HepG2 (cell line): ENCODE measurements at regions not wholly inside any gene's neighbourhood (a gene's known extent, or its start where the extent isn't known, plus 50 kb on each side); places are given as distances from the start of the nearest gene placed in this dataset.
A peak's percentile ranks its signal among the peaks of the same experiment; 100 is the strongest.

Experiments used
- ATAC-seq: fragments of 200-7000 bp; cut with Tn5 transposase; 3 replicates; pipeline ENCODE4 v1.9.1; 2020; ENCODE audit warnings: mild to moderate bottlenecking, moderate library complexity
- BruUV-seq: library from RNA; stranded (reverse); fragments of 400-500 nt; replicated peaks from 2 replicates; lab custom pipeline; 2021; lab: Mats Ljungman, UMichigan
- CTCF ChIA-PET: fragments of 300-600 bp; formaldehyde crosslinking; extraction: SDS; loops from one replicate; lab custom pipeline; 2021; ENCODE audit warnings: low total read pairs, inconsistent platforms, low intra/inter-chr PET ratio; lab: Yijun Ruan, JAX
- POLR2A ChIA-PET: fragments of 350-600 bp; sonication (Branson Sonifier 250); formaldehyde crosslinking; loops from one replicate; lab custom pipeline; 2020; ENCODE audit warnings: antibody characterized with exemption, inconsistent platforms; lab: Yijun Ruan, JAX
- DNase-seq: peaks from one replicate; pipeline ENCODE4 v3.0.0-alpha.2; 2015; ENCODE audit warnings: low spot score
- FAIRE-seq: peaks from 3 replicates; lab custom pipeline; 2011; peaks lifted over from hg19 to GRCh38; lab: Jason Lieb, UNC
- H2AFZ ChIP-seq: one replicate; pipeline ENCODE4 v1.6.1; 2011; ENCODE audit warnings: low read length, inconsistent platforms
- H3K27ac ChIP-seq: fragments of 300-600 bp; 3 replicates; pipeline ENCODE4 v1.8.0; 2011; ENCODE audit warnings: mixed run types, mild to moderate bottlenecking, mixed read lengths, low read length, inconsistent platforms; ENCODE audit not compliant: insufficient read depth; ENCODE audit errors: extremely low read length
- H3K27me3 ChIP-seq, 2 experiments: fragments of 200-600 bp in 1 of 2; 2 replicates in 1 of 2; 3 replicates in 1 of 2; pipeline versions ENCODE4 v1.6.0 to v1.8.0; 2011; ENCODE audit warnings: low read length in 2 of 2, mild to moderate bottlenecking in 2 of 2, moderate library complexity in 2 of 2, inconsistent platforms in 1 of 2; ENCODE audit not compliant: insufficient read depth in 2 of 2, control insufficient read depth in 1 of 2
- H3K36me3 ChIP-seq, 2 experiments: fragments of 200-600 bp in 1 of 2; replicated peaks in 1 of 2; 2 replicates in 1 of 2; 3 replicates in 1 of 2; pipeline versions ENCODE4 v1.5.1 to v1.8.0; 2011; ENCODE audit warnings: low read length in 2 of 2, inconsistent platforms in 1 of 2; ENCODE audit not compliant: insufficient read depth in 2 of 2, control insufficient read depth in 1 of 2
- H3K4me1 ChIP-seq: 2 replicates; pipeline ENCODE4 v1.5.1; 2012; ENCODE audit warnings: low read length, inconsistent platforms; ENCODE audit not compliant: insufficient read depth
- H3K4me2 ChIP-seq: 2 replicates; pipeline ENCODE4 v1.6.0; 2011; ENCODE audit warnings: low read depth, low read length, inconsistent platforms
- H3K4me3 ChIP-seq, 3 experiments: fragments of 200-600 bp in 1 of 3; sonication (generic), shearing (Covaris generic) in 1 of 3; replicated peaks in 1 of 3; 2 replicates each; pipeline ENCODE4 v1.5.1; 2011 to 2016; ENCODE audit warnings: low read length in 3 of 3, inconsistent platforms in 2 of 3, low read depth in 2 of 3, mild to moderate bottlenecking in 2 of 3, control low read depth in 1 of 3, mixed read lengths in 1 of 3; ENCODE audit not compliant: insufficient read depth in 1 of 3
- H3K79me2 ChIP-seq: one replicate; pipeline ENCODE4 v1.6.1; 2011; ENCODE audit warnings: low read length, inconsistent platforms; ENCODE audit not compliant: insufficient read depth
- H3K9ac ChIP-seq: 2 replicates; pipeline ENCODE4 v1.6.0; 2011; ENCODE audit warnings: mild to moderate bottlenecking, low read depth, low read length, inconsistent platforms; ENCODE audit not compliant: insufficient read depth
- H3K9me3 ChIP-seq: 2 replicates; pipeline ENCODE4 v1.5.1; 2012; ENCODE audit warnings: mild to moderate bottlenecking, low read length
- H4K20me1 ChIP-seq: 2 replicates; pipeline ENCODE4 v1.6.0; 2011; ENCODE audit warnings: inconsistent platforms, mild to moderate bottlenecking, low read length, moderate library complexity; ENCODE audit not compliant: insufficient read depth
- GZF1 ChIP-seq: sonication (generic); formaldehyde crosslinking; IDR thresholded peaks from 2 replicates; pipeline ENCODE4 v1.5.1; 2020; ENCODE audit warnings: mild to moderate bottlenecking, missing genetic modification reagents
- MAFF ChIP-seq: IDR thresholded peaks from 2 replicates; pipeline ENCODE4 v1.6.1; 2011; ENCODE audit warnings: low read depth, low read length, improper control_type of control experiment
- MAFK ChIP-seq, 2 experiments: IDR thresholded peaks in 1 of 2; conservative IDR thresholded peaks in 1 of 2; 2 replicates each; pipeline ENCODE4 v1.6.1; 2011; ENCODE audit warnings: improper control_type of control experiment in 2 of 2, low read length in 2 of 2
- ZNF296 ChIP-seq: sonication (generic); formaldehyde crosslinking; conservative IDR thresholded peaks from 2 replicates; pipeline ENCODE4 v1.5.0; 2020; ENCODE audit warnings: mild to moderate bottlenecking, missing genetic modification reagents
- WGBS: methylation state at CpG from one replicate; pipeline ENCODE4 v1.1.6; 2017; ENCODE audit warnings: low lambda C conversion rate; 5-methylcytosine and 5-hydroxymethylcytosine counted together
- in situ Hi-C: cut with HindIII; loops from 2 replicates; pipeline ENCODE4 v1.10.0; 2017; ENCODE audit warnings: low pct_unique_long_range_greater_than_20kb; ENCODE audit not compliant: extremely low pct_ligation_motif_present
- intact Hi-C: fragments of 100-400 bp; cut with micrococcal nuclease; formaldehyde crosslinking; loops from one replicate; pipeline ENCODE4 v1.10.0; 2022; ENCODE audit not compliant: unreplicated experiment
- TF ChIP-seq, protein P1 (sequence below): fragments of 450-650 bp; IDR thresholded peaks from 2 replicates; pipeline ENCODE4 v1.6.1; 2017

DNA sequence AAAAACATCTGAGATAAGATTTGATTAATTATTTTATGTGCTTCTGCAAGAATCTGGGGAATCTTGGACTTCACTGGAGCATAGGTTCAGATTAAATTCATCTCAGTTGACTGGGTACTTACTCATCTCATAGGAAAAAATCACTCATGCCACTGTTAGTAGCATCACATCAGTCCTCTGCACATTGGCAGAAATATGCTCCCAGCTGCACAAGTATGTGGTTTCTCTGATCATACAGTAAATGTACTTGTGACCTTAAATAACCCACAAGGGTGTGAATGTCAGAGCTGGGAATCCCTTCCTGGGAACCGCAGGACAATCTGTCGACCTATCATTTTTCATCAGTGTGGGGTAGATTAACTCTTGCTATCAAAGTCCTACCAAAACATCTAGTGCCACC is 203.7 kb upstream of the SLC24A2 start:
- POLR2A ChIA-PET: no interaction called here
- no peak for ATAC-seq

DNA sequence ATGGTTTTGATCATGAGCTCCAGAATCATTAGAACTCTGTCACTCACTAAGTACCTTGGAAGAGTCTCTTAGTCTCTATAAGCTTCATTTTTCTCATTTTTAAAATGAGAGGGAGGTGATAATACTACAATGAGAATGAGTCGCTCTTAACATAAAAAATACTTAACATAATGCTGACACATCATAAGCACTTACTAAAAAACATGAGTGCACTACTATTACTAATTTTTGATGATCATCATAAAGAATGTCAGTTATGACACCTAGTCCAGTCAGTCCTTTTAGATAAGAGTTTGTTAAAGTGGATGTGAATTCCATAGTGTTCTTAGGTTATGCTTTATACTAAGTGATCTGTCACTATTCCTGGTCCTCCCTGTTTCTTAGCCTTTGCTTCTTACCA is 200.4 kb upstream of the SLC24A2 start:
- intact Hi-C loops: no loop called here
- no peaks in the 10 kb centered on the region for H3K27me3 ChIP-seq
- no peak for ATAC-seq
- H2AFZ ChIP-seq: no peak overlapping the region
- H3K36me3 ChIP-seq: no peaks in the 10 kb centered on the region
- DNase-seq: no peak
- no TSS peak for BruUV-seq
- H3K79me2 ChIP-seq: no peaks in the 10 kb centered on the region
- 0% methylated on average over 1 of the region's 1 CpG for WGBS
- FAIRE-seq: no peak
- H4K20me1 ChIP-seq: no peaks in the 10 kb centered on the region
- ChIA-PET CTCF (no interaction called here), POLR2A (no interaction called here)
- H3K4me3 ChIP-seq: no peak overlapping the region
- no peak overlapping the region for H3K9ac ChIP-seq
- H3K4me2 ChIP-seq: no peak overlapping the region
- H3K27ac ChIP-seq: no peak overlapping the region
- in situ Hi-C loops: no loop called here
- no peaks in the 10 kb centered on the region for H3K4me1 ChIP-seq
- TF ChIP-seq MAFF (peak; percentile 85), ZNF296 (CRISPR knock-in tag) (no peak), MAFK (conservative IDR thresholded peaks at IDR 0.05 in 1 of 2, IDR thresholded peaks at IDR 0.05 in 1 of 2; ENCODE audit: low read length in 2 of 2) (peak; percentile 72 to 87)
- TF ChIP-seq, protein P1, sequence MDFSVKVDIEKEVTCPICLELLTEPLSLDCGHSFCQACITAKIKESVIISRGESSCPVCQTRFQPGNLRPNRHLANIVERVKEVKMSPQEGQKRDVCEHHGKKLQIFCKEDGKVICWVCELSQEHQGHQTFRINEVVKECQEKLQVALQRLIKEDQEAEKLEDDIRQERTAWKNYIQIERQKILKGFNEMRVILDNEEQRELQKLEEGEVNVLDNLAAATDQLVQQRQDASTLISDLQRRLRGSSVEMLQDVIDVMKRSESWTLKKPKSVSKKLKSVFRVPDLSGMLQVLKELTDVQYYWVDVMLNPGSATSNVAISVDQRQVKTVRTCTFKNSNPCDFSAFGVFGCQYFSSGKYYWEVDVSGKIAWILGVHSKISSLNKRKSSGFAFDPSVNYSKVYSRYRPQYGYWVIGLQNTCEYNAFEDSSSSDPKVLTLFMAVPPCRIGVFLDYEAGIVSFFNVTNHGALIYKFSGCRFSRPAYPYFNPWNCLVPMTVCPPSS: no peak
- TF ChIP-seq, all 625 proteins: peak for 2
- H3K9me3 ChIP-seq: no peaks in the 10 kb centered on the region

More for the DNA sequence above, 203.7 kb upstream of the SLC24A2 start:
- in situ Hi-C loops: no loop called here
- no peaks in the 10 kb centered on the region for H3K36me3 ChIP-seq
- H3K27me3 ChIP-seq: no peaks in the 10 kb centered on the region
- intact Hi-C loops: no loop called here
- no peaks in the 10 kb centered on the region for H4K20me1 ChIP-seq
- no peak overlapping the region for H3K4me2 ChIP-seq
- no peak overlapping the region for H2AFZ ChIP-seq
- no peak overlapping the region for H3K27ac ChIP-seq
- H3K79me2 ChIP-seq: no peaks in the 10 kb centered on the region
- H3K9ac ChIP-seq: no peak overlapping the region
- no peak overlapping the region for H3K4me3 ChIP-seq
- no peak for TF ChIP-seq GZF1 (CRISPR knock-in tag)
- 0% methylated on average over 2 of the region's 2 CpGs for WGBS
- DNase-seq (no peak), FAIRE-seq (no peak)
- BruUV-seq: no TSS peak
- no peaks in the 10 kb centered on the region for H3K4me1 ChIP-seq
- no peaks in the 10 kb centered on the region for H3K9me3 ChIP-seq
- CTCF ChIA-PET: no interaction called here
